ENCODE measurements at regions not wholly inside any gene's neighbourhood (a gene's known extent, or its start where the extent isn't known, plus 50 kb on each side); places are given as distances from the start of the nearest gene placed in this dataset.

DNA sequence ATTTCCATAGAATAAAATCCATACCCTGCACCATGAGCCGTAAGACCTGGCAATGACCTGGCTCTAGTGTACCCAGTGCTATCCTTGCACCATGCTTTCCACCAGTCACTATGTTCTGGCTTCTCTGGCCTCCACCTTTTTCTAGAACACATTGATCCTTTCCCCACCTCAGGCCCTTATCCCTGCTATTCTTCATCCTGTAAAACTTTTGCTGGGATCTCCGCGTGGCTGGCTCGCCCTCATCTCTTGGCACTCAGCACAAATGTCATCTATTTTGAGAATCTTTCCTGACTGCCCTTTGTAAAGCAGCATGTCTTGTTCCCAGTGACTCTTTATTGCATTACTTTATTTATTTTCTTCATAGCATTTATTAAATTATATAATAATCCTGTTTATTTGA is 169.8 kb upstream of the B3GALT2 start:
- in situ Hi-C loops (cut with HindIII; ENCODE audit: low pct_unique_long_range_greater_than_20kb, low sequenced_read_pairs): no loop called here
- no peak for DNase-seq (ENCODE audit: low read depth)

DNA sequence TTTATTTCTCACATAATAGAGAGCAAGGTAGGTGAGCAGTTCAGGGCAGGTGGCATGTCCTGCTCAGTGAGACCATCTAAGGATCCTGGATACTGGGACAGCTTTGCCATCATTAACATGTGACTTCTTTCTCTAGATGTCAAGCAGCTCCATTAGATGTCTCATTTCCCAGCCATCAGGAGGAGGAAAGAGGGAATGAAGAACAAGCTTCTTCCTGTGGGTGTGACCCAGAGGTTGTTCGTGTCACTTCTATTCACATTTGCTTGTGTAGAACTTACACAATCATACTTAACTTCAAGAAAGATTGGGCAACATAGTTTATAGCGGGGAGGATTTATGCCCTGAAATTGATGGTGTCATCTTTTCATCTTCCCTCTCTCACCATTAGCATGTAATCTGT is 169.2 kb upstream of the B3GALT2 start:
- no peak for DNase-seq (ENCODE audit: low read depth)
- in situ Hi-C loops (cut with HindIII; ENCODE audit: low pct_unique_long_range_greater_than_20kb, low sequenced_read_pairs): no loop called here

DNA sequence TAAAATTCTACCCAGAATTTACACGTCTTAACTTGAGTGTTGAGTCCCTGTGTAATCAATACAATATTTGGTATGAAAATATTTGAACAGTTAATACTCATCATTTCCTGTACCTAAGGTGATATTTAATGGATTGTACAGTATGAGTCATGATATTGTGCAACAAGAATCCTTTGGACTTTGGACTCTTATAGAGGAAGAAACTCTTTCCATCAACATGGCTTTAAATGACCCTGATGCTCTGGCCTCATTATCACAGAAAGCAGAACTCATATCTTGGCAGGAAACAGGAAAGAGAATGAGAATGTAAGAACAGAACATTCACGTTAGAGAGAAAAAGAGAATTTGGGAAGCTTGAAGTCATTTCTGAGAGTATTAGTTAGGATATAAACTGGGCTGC is 168.8 kb upstream of the B3GALT2 start:
- DNase-seq (ENCODE audit: low read depth): peak; percentile 61
- in situ Hi-C loops (cut with HindIII; ENCODE audit: low pct_unique_long_range_greater_than_20kb, low sequenced_read_pairs): no loop called here

DNA sequence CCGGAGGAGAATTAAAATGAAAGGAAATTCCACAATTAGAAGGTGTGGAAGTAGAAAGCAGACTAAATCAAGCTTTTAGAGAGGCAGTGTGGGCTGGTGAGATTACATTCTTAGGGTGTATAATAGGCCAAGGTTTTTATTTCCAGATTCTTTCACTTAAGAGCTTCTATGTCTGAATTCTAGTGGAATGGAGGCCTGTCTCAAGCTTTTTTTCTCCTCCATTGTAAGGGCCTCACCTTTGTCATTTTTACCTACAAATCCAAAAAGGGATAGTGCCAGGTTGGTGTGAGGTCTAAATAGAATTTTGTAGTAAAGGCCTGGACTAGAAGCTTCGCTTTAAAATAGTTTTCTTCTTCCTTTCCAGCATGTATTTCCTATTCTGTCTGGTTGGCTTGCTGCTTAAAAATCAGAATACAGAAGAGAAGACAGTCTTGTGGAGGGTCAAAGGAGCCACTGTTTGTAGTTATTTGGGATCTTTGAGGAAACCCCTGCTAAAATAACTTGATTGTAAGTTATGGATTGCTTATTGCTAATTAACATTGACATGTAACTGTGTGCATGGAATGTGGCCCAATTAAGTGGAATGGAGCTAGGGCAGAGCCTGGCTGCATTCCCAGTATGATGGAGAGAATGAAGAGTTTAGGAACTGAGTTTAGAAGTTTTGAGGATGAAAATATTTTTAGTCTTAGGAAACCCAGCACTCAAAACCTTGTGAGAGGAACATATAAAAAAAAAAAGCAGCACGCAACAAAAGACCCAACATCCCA is 162.5 kb upstream of the B3GALT2 start:
- DNase-seq (ENCODE audit: low read depth): no peak
- in situ Hi-C loops (cut with HindIII; ENCODE audit: low pct_unique_long_range_greater_than_20kb, low sequenced_read_pairs): no loop called here

DNA sequence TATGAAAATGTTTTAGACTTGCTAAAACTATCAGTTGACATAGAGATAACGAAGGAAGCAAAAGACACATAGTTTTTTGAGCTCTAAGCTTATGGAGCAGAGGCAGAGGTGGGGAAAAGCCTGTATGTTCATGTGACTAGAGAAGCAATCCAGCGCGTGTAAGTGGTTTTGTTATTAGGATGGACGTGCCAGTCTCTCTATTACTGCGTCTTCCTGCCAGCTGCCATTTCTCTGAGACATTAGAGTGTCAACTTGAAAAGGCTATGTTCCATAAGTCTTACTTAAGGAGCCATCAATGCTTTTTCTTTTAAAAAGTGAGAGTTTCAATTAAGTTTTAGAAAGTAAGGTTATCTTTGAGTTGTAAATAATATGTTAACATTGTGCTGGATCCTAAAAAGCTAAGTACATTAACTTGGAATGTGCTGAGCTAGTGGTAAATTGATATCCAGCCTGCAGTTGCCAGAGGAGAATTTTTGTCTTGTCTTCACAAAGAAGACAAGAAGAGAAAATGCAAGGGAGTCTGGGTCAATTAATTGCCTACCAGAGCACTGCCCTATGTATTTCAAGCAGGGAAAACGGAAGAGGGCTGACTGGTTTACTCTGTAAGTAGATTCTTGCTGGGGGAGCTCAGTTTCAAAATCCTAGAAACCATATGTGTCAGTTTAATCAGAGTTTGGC is 161.8 kb upstream of the B3GALT2 start:
- in situ Hi-C loops (cut with HindIII; ENCODE audit: low pct_unique_long_range_greater_than_20kb, low sequenced_read_pairs): no loop called here
- no peak for DNase-seq (ENCODE audit: low read depth)

DNA sequence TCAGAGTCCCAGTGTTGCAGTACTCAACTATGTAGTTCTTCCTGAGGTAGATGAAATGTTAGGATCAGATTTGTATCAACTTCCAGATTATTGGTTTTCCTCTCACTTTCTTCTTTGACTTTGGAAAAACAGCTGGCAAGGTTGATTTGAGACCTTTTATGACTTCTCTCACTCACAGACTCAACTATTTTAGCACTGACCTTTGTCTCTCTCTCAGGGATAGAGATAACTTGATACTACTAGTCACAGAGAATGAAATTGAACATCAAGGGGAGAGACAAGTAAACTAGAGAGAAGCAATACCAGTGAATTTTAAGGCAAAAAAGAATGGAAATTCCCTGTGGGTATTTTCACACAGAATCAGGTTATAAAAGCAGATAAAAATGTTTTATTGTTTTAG is 159.7 kb upstream of the B3GALT2 start:
- in situ Hi-C loops (cut with HindIII; ENCODE audit: low pct_unique_long_range_greater_than_20kb, low sequenced_read_pairs): no loop called here

DNA sequence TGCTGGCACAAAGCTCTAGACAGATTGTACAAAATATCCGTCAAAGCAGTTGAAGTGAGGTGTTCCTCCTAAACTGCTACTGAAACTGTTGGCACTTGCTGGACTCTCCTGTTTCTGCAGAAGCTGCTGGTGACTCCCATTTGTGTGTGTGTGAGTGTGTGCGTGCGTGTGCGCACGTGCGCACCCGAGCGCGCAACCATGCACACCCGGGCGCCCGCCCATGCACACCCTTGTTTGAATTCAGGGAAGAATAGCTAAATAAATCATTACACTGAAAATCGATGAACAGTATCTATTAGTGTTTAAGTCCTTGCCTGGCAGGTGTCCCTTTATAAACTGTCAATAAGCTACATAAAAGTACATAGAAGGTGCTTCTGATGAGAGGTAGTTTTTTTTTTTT is 156.4 kb upstream of the B3GALT2 start:
- in situ Hi-C loops (cut with HindIII; ENCODE audit: low pct_unique_long_range_greater_than_20kb, low sequenced_read_pairs): no loop called here
- no peak for DNase-seq (ENCODE audit: low read depth)

More for the DNA sequence above, 159.7 kb upstream of the B3GALT2 start:
- no peak for DNase-seq (ENCODE audit: low read depth)

DNA sequence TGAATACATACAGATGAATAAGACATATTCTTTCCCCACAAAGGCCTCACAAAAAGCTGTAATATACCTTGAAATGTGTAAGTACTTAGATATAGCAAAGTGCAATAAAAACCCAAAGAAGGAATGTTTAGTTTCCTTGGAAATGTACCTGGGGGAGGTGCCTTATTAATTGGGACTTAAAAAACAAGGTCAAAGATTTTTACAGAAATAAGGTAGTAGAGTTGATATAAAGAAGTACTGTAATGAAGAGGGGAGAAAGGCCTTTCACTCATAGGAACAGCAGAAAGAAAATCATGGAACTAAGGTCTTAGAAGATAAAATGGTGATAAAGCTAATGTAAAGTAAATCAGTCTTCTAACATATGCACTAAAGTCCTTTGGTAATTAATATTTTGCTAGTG is 153.9 kb upstream of the B3GALT2 start:
- DNase-seq (ENCODE audit: low read depth): no peak
- in situ Hi-C loops (cut with HindIII; ENCODE audit: low pct_unique_long_range_greater_than_20kb, low sequenced_read_pairs): no loop called here

DNA sequence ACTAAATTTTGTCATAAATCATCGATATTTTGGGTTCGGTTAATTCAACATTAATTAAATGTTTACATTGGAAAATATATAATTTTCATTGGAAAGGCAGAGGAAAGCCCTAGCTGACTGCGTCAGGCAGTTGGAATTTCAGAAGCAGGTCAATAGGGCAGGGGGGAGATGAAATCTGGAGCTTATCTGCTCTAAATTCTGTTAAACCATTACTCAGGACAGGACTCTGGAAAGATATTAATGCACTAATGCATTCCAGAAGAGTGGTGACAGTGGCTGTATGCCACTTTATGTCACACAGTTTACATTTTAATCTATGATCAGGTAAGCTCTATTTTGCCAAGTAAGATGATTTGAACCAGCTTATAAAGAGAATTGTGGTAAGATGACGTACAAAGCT is 153.0 kb upstream of the B3GALT2 start:
- no peak for DNase-seq (ENCODE audit: low read depth)
- in situ Hi-C loops (cut with HindIII; ENCODE audit: low pct_unique_long_range_greater_than_20kb, low sequenced_read_pairs): no loop called here

DNA sequence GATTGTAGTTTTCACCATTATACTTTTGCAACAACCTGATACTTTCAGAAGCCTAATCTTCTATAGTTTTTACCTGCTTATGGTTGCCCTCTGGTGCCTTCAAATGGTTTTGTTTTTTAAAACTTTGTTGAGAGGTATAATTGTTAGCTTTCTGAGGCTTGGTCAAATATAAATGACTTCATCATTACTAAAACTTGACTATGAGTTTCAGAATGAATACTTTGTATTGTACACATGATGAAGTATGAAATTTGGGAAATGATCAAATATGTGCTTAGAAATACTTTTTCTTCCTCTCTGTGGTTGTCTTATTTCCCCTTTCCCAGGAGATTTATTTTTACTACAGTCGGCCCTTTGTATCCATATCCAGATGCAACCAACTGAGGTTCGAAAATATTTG is 151.8 kb upstream of the B3GALT2 start:
- in situ Hi-C loops (cut with HindIII; ENCODE audit: low pct_unique_long_range_greater_than_20kb, low sequenced_read_pairs): no loop called here
- DNase-seq (ENCODE audit: low read depth): no peak

DNA sequence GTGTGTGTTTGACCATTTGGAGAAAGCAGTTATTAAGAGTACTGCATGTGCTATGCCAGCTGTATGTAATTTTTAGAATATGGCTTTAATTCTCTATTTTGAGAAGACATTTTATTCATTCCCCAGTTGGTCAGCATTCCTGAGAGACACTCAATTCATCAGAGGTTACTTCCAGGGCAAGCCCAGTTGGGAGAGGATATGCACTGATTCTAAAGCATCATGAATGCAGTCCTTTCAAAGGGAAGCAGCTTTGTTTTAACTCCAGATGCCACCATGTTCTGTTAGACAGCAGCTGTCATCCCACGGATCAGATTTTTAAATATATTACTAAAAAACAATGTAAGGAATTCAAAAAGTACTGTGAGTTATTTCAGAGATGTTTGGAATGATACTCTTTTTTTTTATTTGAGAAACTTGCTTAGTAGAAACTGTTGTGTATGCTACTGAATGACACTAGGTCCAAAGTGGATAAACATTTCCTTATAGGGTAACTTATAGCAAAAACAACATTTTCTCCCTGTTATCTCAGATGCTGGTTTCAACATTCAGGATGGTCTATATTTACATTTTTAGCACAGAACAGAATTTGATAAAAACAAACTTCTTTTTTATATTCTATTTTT is 149.5 kb upstream of the B3GALT2 start:
- in situ Hi-C loops (cut with HindIII; ENCODE audit: low pct_unique_long_range_greater_than_20kb, low sequenced_read_pairs): no loop called here

DNA sequence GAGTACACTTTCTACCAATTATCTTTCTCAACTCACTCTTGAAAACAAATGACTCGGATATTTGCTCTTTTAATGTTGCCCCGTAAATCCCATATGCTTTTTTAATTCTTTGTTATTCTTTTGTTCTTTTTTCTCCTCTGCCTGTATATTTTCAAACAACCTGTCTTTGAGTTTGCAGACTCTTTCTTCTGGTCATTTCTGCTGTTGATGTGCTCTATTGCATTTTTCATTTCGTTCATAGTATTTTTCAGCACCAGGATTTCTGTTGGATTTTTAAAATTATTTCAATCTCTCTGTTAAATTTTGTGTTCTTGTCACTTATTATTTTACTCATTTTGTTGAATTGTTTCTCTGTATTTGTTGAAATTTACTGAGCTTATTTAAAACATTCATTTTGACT is 146.8 kb upstream of the B3GALT2 start:
- DNase-seq (ENCODE audit: low read depth): no peak
- in situ Hi-C loops (cut with HindIII; ENCODE audit: low pct_unique_long_range_greater_than_20kb, low sequenced_read_pairs): no loop called here

More for the DNA sequence above, 149.5 kb upstream of the B3GALT2 start:
- no peak for DNase-seq (ENCODE audit: low read depth)

DNA sequence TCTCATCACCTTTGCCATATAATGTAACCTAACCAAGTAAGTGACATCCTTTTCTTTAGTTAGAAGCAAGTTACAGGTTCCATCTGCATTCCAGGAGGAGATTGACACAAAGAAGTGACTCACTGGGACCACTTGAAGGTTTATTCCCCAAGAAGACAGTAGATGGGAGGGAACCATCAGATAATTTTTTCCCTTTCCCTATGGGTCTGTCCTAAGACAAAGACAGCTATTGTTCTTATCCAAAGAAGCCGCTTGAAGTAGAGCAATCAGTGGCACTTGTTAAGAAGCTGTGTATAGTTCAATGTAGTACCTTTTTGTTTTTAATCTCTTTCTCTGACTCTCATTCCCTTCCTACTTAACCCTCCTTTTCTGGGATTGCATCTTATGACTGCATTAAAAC is 139.9 kb upstream of the B3GALT2 start:
- no peak for DNase-seq (ENCODE audit: low read depth)
- in situ Hi-C loops (cut with HindIII; ENCODE audit: low pct_unique_long_range_greater_than_20kb, low sequenced_read_pairs): no loop called here

DNA sequence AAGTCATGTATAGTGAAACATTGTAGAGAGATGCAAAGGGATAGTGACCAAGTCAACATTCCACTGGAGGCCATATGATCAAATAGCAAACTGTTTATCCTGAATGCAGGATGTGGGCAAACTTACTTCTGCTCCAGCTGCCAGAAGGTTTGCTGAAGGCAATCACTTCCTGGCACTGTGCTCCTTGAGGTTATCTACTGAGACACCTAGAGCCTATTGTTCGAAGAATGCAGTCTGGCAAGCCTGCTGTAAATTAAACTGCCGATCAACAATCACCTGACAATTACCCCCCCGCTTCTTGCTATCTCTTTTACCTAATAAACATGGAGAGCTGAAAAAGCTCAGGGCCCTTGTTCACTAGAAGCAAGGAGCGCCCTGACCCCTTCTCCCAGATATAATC is 139.4 kb upstream of the B3GALT2 start:
- in situ Hi-C loops (cut with HindIII; ENCODE audit: low pct_unique_long_range_greater_than_20kb, low sequenced_read_pairs): no loop called here
- DNase-seq (ENCODE audit: low read depth): no peak

DNA sequence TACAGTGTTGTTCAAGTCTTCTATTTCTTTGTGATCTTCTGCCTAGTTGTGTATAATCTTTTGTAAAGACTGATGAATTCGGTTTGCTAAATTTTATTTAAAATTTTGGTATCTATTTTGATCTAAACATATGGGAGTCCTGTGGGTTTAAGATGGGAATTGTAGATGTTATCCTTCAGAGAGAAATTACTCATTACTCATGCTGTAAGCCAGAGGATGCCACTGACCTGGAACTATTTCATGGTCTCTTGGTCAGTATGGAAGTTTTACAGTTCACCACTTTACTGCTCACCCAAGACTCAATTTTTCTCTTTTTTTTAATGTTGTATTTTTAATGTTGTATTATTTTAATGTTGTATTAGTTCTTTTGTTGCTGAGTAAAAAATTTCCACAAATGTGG is 138.6 kb upstream of the B3GALT2 start:
- in situ Hi-C loops (cut with HindIII; ENCODE audit: low pct_unique_long_range_greater_than_20kb, low sequenced_read_pairs): no loop called here
- DNase-seq (ENCODE audit: low read depth): no peak

DNA sequence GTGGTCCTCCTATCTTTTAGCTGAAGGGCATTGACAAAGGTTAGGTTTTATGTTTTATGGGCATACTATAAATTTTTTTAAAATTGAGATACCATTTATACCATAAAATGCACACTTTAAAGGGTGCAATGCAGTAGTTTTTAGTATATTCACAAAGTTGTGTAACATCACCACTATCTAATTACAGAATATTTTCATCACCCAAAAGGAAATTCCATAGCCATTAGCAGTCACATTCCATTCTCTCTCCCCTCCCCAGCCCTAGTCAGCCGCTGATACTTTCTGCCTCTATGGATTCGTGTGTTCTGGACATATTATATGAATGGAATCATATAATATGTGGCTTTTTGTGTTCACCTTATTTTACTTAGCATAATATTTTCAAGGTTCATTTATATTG is 135.8 kb upstream of the B3GALT2 start:
- in situ Hi-C loops (cut with HindIII; ENCODE audit: low pct_unique_long_range_greater_than_20kb, low sequenced_read_pairs): no loop called here
- peak; percentile 11 for DNase-seq (ENCODE audit: low read depth)

DNA sequence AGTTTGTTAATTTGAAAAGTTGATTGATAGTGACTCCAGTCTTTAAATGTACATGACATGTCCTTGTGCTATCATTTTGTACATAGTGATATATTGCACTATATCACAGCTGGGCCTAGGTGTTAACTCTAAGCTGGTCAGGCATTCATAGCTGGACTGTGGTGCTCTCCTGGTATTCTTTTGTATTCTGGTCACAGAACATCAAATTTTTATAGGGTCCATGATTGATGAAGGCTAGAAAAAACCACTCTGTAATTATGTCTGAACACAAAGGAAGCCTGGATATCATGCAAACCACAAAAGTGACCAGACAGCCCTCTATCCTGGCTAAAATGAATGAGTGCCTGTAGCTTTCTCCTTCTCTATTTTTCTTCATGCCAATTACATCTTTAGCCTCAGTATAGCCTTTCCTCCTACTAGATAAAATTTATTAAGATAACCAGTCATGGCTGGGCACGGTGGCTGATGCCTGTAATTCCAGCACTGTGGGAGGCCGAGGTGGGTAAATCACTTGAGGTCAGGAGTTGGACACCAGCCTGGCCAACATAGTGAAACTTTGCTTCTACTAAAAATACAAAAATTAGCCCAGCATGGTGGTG is 134.9 kb upstream of the B3GALT2 start:
- in situ Hi-C loops (cut with HindIII; ENCODE audit: low pct_unique_long_range_greater_than_20kb, low sequenced_read_pairs): no loop called here
- DNase-seq (ENCODE audit: low read depth): no peak

DNA sequence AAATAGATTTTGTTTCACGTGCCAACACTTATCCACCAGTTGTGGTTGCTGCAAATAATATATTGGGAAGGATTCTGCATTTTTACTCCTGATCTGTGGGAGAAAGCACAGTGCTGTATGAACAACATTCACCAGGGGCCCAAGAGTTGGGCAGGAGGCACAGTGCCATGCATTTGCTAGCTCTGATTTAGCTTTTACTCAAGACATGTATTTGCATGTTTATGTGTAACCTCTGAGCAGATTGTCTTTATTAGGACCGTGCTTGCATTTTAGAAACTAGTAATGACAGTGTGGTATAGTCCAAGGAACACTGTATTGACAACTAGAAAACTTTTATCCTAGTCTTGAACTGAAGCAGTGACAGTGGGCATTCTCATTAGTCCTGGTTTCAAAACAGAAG is 133.9 kb upstream of the B3GALT2 start:
- in situ Hi-C loops (cut with HindIII; ENCODE audit: low pct_unique_long_range_greater_than_20kb, low sequenced_read_pairs): no loop called here
- no peak for DNase-seq (ENCODE audit: low read depth)

DNA sequence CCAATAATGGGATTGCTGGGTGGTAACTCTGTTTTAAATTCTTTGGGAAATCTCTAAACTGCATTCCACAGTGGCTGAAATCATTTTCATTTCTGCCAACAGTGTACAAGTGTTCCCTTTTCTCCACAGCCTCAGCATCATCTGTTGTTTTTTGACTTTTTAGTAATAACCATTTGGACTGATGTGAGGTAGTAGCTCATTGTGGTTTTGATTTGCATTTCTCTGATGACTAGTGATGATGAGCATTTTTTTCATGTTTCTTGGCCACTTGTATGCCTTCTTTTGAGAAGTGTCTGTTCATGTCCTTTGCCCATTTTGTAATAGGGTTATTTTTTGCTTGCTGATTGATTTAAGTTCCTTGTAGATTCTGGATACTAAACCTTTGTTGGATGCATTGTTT is 131.9 kb upstream of the B3GALT2 start:
- in situ Hi-C loops (cut with HindIII; ENCODE audit: low pct_unique_long_range_greater_than_20kb, low sequenced_read_pairs): no loop called here
- DNase-seq (ENCODE audit: low read depth): no peak

All from Caki2 (cell line).